H9 (cell line): ENCODE measurements at regions not wholly inside any gene's neighbourhood (a gene's known extent, or its start where the extent isn't known, plus 50 kb on each side); places are given as distances from the start of the nearest gene placed in this dataset.

Experiments
- DNase-seq: peaks from one replicate; pipeline ENCODE4 v3.0.0-alpha.2; 2017
- H2AFZ ChIP-seq: one replicate; pipeline ENCODE4 v1.6.1; 2013; ENCODE audit warnings: mild to moderate bottlenecking, low read length, control low read depth, moderate library complexity
- H2AK5ac ChIP-seq: 2 replicates; pipeline ENCODE4 v1.6.1; 2013; ENCODE audit warnings: low read length, control low read depth, mixed read lengths; ENCODE audit not compliant: insufficient read length
- H2BK120ac ChIP-seq: one replicate; pipeline ENCODE4 v1.6.1; 2013; ENCODE audit warnings: low read depth, mild to moderate bottlenecking, low read length, control low read depth, inconsistent platforms; ENCODE audit not compliant: poor library complexity, severe bottlenecking
- H2BK12ac ChIP-seq: 2 replicates; pipeline ENCODE4 v1.6.1; 2013; ENCODE audit warnings: low read length, control low read depth, mixed read lengths, low read depth; ENCODE audit not compliant: insufficient read length
- H2BK15ac ChIP-seq: 2 replicates; pipeline ENCODE4 v1.6.1; 2013; ENCODE audit warnings: low read depth, low read length, control low read depth
- H2BK20ac ChIP-seq: one replicate; pipeline ENCODE4 v1.6.1; 2013; ENCODE audit warnings: low read depth, mild to moderate bottlenecking, low read length, control low read depth, inconsistent platforms; ENCODE audit not compliant: poor library complexity, severe bottlenecking
- H2BK5ac ChIP-seq: 2 replicates; pipeline ENCODE4 v1.6.1; 2013; ENCODE audit warnings: low read length, control low read depth, mixed read lengths; ENCODE audit not compliant: insufficient read length
- H3K14ac ChIP-seq: 2 replicates; pipeline ENCODE4 v1.6.1; 2013; ENCODE audit warnings: low read length, control low read depth; ENCODE audit not compliant: insufficient read depth
- H3K18ac ChIP-seq: 2 replicates; pipeline ENCODE4 v1.6.1; 2013; ENCODE audit warnings: low read depth, mild to moderate bottlenecking, mixed read lengths, low read length, control low read depth; ENCODE audit not compliant: insufficient read length
- H3K23ac ChIP-seq: 2 replicates; pipeline ENCODE4 v1.6.1; 2013; ENCODE audit warnings: low read length, control low read depth, mixed read lengths, low read depth; ENCODE audit not compliant: insufficient read length
- H3K23me2 ChIP-seq: 2 replicates; pipeline ENCODE4 v1.6.1; 2013; ENCODE audit warnings: low read depth, mild to moderate bottlenecking, mixed read lengths, low read length, control low read depth; ENCODE audit not compliant: insufficient read length, poor library complexity, severe bottlenecking
- H3K27ac ChIP-seq: 2 replicates; pipeline ENCODE4 v1.5.1; 2013; ENCODE audit warnings: low read length, control low read depth, mixed read lengths, low read depth; ENCODE audit not compliant: insufficient read length
- H3K27me3 ChIP-seq: 2 replicates; pipeline ENCODE4 v1.6.1; 2013; ENCODE audit warnings: low read length, control low read depth, inconsistent platforms; ENCODE audit not compliant: insufficient read depth
- H3K4ac ChIP-seq: 2 replicates; pipeline ENCODE4 v1.6.1; 2013; ENCODE audit warnings: low read depth, mild to moderate bottlenecking, control low read depth, inconsistent platforms, low read length, moderate library complexity
- H3K4me1 ChIP-seq: 2 replicates; pipeline ENCODE4 v1.6.1; 2013; ENCODE audit warnings: low read length, control low read depth, inconsistent platforms; ENCODE audit not compliant: insufficient read depth
- H3K4me2 ChIP-seq: 2 replicates; pipeline ENCODE4 v1.6.1; 2013; ENCODE audit warnings: low read length, control low read depth, mixed read lengths; ENCODE audit not compliant: insufficient read length, insufficient read depth
- H3K56ac ChIP-seq: 2 replicates; pipeline ENCODE4 v1.6.1; 2013; ENCODE audit warnings: low read depth, mild to moderate bottlenecking, mixed read lengths, low read length, control low read depth; ENCODE audit not compliant: insufficient read length
- H3K79me1 ChIP-seq: 2 replicates; pipeline ENCODE4 v1.6.1; 2013; ENCODE audit warnings: low read depth, mild to moderate bottlenecking, moderate library complexity, low read length, control low read depth, inconsistent platforms; ENCODE audit not compliant: insufficient read depth, poor library complexity, severe bottlenecking
- H3K79me2 ChIP-seq: 2 replicates; pipeline ENCODE4 v1.6.1; 2013; ENCODE audit warnings: low read length, control low read depth, inconsistent platforms; ENCODE audit not compliant: insufficient read depth
- H3K9ac ChIP-seq: 2 replicates; pipeline ENCODE4 v1.6.1; 2013; ENCODE audit warnings: low read length, control low read depth, mixed read lengths; ENCODE audit not compliant: insufficient read length; ENCODE audit errors: extremely low read depth
- H3K9me3 ChIP-seq: one replicate; pipeline ENCODE4 v1.6.1; 2013; ENCODE audit warnings: low read depth, low read length, inconsistent platforms; ENCODE audit not compliant: control insufficient read depth
- H3T11ph ChIP-seq: one replicate; pipeline ENCODE4 v1.6.1; 2013; ENCODE audit warnings: mild to moderate bottlenecking, low read length, control low read depth, inconsistent platforms
- H4K20me1 ChIP-seq: one replicate; pipeline ENCODE4 v1.6.1; 2013; ENCODE audit not compliant: control insufficient read depth, insufficient read length, insufficient read depth
- H4K5ac ChIP-seq: 2 replicates; pipeline ENCODE4 v1.6.1; 2013; ENCODE audit warnings: low read depth, mild to moderate bottlenecking, mixed read lengths, low read length, control low read depth; ENCODE audit not compliant: insufficient read length
- H4K8ac ChIP-seq: replicated peaks from 2 replicates; pipeline ENCODE4 v1.6.1; 2013; ENCODE audit warnings: low read length, control low read depth, mixed read lengths, low read depth; ENCODE audit not compliant: insufficient read length
- H4K91ac ChIP-seq: 2 replicates; pipeline ENCODE4 v1.6.1; 2013; ENCODE audit warnings: low read depth, mild to moderate bottlenecking, moderate library complexity, mixed read lengths, low read length, control low read depth; ENCODE audit not compliant: insufficient read length
- H3K27ac Mint-ChIP-seq, 3 experiments: 2 replicates in 2 of 3; 3 replicates in 1 of 3; pipeline ENCODE4 v1.8.0; 2020 to 2021; ENCODE audit warnings: mixed read lengths in 3 of 3, mild to moderate bottlenecking in 1 of 3, moderate library complexity in 1 of 3
- H3K27me3 Mint-ChIP-seq: 2 replicates; pipeline ENCODE4 v1.8.0; 2021; ENCODE audit warnings: low read depth, mild to moderate bottlenecking, moderate library complexity, mixed read lengths
- H3K36me3 Mint-ChIP-seq, 3 experiments: 2 replicates in 2 of 3; 3 replicates in 1 of 3; pipeline ENCODE4 v1.8.0; 2020 to 2021; ENCODE audit warnings: low read depth in 3 of 3, mixed read lengths in 3 of 3; ENCODE audit not compliant: insufficient read depth in 1 of 3
- H3K4me1 Mint-ChIP-seq, 2 experiments: 2 replicates each; pipeline ENCODE4 v1.8.0; 2020; ENCODE audit warnings: mixed read lengths in 2 of 2
- H3K4me3 Mint-ChIP-seq, 2 experiments: 2 replicates in 1 of 2; 3 replicates in 1 of 2; pipeline ENCODE4 v1.8.0; 2020 to 2021; ENCODE audit warnings: mild to moderate bottlenecking in 2 of 2, mixed read lengths in 2 of 2, moderate library complexity in 1 of 2
- H3K9me3 Mint-ChIP-seq, 2 experiments: 2 replicates in 1 of 2; 3 replicates in 1 of 2; pipeline ENCODE4 v1.8.0; 2020; ENCODE audit warnings: mild to moderate bottlenecking in 2 of 2, mixed read lengths in 2 of 2, moderate library complexity in 1 of 2
- WGBS: extraction: QIAGEN DNeasy Blood & Tissue Kit; methylation state at CpG from one replicate; pipeline ENCODE4 v1.1.7; 2013; ENCODE audit warnings: missing lambda C conversion rate, low lambda C conversion rate, mixed read lengths; ENCODE audit not compliant: insufficient read length; ENCODE audit errors: extremely low coverage; 5-methylcytosine and 5-hydroxymethylcytosine counted together
- TF ChIP-seq, protein P1 (sequence below): fragments of 200-600 bp; sonication (generic); conservative IDR thresholded peaks from 3 replicates; pipeline ENCODE4 v1.8.0; 2021; ENCODE audit warnings: antibody characterized with exemption, mild to moderate bottlenecking

DNA sequence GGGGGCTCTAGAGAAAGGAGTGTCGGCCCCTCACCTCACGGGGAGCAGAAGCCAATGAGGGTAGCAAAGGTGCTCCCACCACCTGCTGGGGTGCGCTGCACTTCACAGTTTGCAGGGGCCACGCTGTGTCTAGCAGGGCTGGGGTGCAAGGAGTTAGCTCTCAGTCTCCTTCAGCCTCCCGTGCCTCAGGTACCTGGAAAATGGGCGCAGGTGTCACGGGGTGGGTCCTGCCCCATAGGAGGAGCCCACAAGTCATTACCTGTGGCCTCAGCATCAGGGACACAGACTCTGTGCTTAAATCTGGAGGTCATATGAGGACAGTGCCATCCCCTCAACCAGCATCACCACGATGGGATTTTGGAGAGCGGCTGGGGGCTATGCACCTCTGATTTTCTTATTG lies 326.7 kb downstream of the ADGRD1 start:
- no peak overlapping the region for H3K56ac ChIP-seq
- TF ChIP-seq, protein P1, sequence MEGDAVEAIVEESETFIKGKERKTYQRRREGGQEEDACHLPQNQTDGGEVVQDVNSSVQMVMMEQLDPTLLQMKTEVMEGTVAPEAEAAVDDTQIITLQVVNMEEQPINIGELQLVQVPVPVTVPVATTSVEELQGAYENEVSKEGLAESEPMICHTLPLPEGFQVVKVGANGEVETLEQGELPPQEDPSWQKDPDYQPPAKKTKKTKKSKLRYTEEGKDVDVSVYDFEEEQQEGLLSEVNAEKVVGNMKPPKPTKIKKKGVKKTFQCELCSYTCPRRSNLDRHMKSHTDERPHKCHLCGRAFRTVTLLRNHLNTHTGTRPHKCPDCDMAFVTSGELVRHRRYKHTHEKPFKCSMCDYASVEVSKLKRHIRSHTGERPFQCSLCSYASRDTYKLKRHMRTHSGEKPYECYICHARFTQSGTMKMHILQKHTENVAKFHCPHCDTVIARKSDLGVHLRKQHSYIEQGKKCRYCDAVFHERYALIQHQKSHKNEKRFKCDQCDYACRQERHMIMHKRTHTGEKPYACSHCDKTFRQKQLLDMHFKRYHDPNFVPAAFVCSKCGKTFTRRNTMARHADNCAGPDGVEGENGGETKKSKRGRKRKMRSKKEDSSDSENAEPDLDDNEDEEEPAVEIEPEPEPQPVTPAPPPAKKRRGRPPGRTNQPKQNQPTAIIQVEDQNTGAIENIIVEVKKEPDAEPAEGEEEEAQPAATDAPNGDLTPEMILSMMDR = no peak
- Mint-ChIP-seq H3K27ac (no peak overlapping the region), H3K36me3 (peaks cover 0 to 2% (median 0%) of the 10 kb centered on the region in 3 experiments; a peak in 1 of 7 replicates), H3K9me3 (no peaks in the 10 kb centered on the region; a peak in 1 of 5 replicates), H3K4me3 (no peak overlapping the region), H3K27me3 (no peaks in the 10 kb centered on the region), H3K4me1 (peaks cover 6 to 29% of the 10 kb centered on the region in 2 experiments)
- no peak overlapping the region for H3K9ac ChIP-seq
- H3K4me2 ChIP-seq = no peak overlapping the region
- no peak overlapping the region for H3K14ac ChIP-seq
- no peak overlapping the region for H2BK12ac ChIP-seq
- no peak overlapping the region for H4K5ac ChIP-seq
- no peaks in the 10 kb centered on the region for H3K27me3 ChIP-seq
- no peak overlapping the region for H4K91ac ChIP-seq
- H3K4me1 ChIP-seq = no peaks in the 10 kb centered on the region; the same call in 1 of the 2 replicates
- H2BK5ac ChIP-seq = no peak overlapping the region
- no peak overlapping the region for H3K18ac ChIP-seq
- no peak overlapping the region for H2BK20ac ChIP-seq
- H3K27ac ChIP-seq = no peak overlapping the region
- WGBS = no CpG with 5 or more reads among the region's 9 CpGs
- H4K20me1 ChIP-seq = no peaks in the 10 kb centered on the region
- no peaks in the 10 kb centered on the region for H3K79me2 ChIP-seq
- H4K8ac ChIP-seq = no peak overlapping the region
- no peak overlapping the region for H3T11ph ChIP-seq
- H3K23ac ChIP-seq = no peak overlapping the region
- no peaks in the 10 kb centered on the region for H3K79me1 ChIP-seq
- no peak for DNase-seq
- H2AFZ ChIP-seq = no peak overlapping the region
- H3K4ac ChIP-seq = no peak overlapping the region
- no peaks in the 10 kb centered on the region for H3K23me2 ChIP-seq
- H2AK5ac ChIP-seq = no peak overlapping the region
- H3K9me3 ChIP-seq = no peaks in the 10 kb centered on the region
- no peak overlapping the region for H2BK15ac ChIP-seq
- no peak overlapping the region for H2BK120ac ChIP-seq
